Spleen (tissue), 11 donors: ENCODE measurements at regions not wholly inside any gene's neighbourhood (a gene's known extent, or its start where the extent isn't known, plus 50 kb on each side); places are given as distances from the start of the nearest gene placed in this dataset.

Source experiments
- DNase-seq: peaks from one replicate; pipeline ENCODE4 v3.0.0-alpha.2; 2020
- H3K27ac ChIP-seq, 8 donors: fragments of 200-600 bp; sonication (generic) in 7 of 8; 1 replicate in 4 of 8; 2 replicates in 4 of 8; pipeline versions ENCODE4 v1.5.0 to v1.8.0; 2016 to 2021; ENCODE audit warnings: inconsistent platforms in 4 of 8, mild to moderate bottlenecking in 4 of 8, moderate library complexity in 1 of 8
- H3K27me3 ChIP-seq, 7 donors: fragments of 200-600 bp; sonication (generic) in 6 of 7; replicated peaks in 1 of 7; 1 replicate in 4 of 7; 2 replicates in 3 of 7; pipeline versions ENCODE4 v1.5.0 to v1.8.0; 2016 to 2021; ENCODE audit warnings: inconsistent platforms in 3 of 7, mild to moderate bottlenecking in 1 of 7
- H3K36me3 ChIP-seq, 6 donors: fragments of 200-600 bp; sonication (generic) in 5 of 6; 1 replicate in 4 of 6; 2 replicates in 2 of 6; pipeline versions ENCODE4 v1.5.0 to v1.8.0; 2016 to 2021; ENCODE audit warnings: inconsistent platforms in 2 of 6
- H3K4me1 ChIP-seq, 6 donors: fragments of 200-600 bp; sonication (generic) in 5 of 6; 1 replicate in 3 of 6; 2 replicates in 3 of 6; pipeline versions ENCODE4 v1.5.0 to v1.8.0; 2016 to 2021; ENCODE audit warnings: inconsistent platforms in 3 of 6
- H3K4me3 ChIP-seq, 8 donors: fragments of 200-600 bp; sonication (generic) in 7 of 8; 1 replicate in 4 of 8; 2 replicates in 4 of 8; pipeline versions ENCODE4 v1.5.0 to v1.8.0; 2016 to 2021; ENCODE audit warnings: inconsistent platforms in 4 of 8, mild to moderate bottlenecking in 4 of 8, moderate library complexity in 2 of 8
- H3K9me3 ChIP-seq, 8 donors: fragments of 200-600 bp; sonication (generic) in 7 of 8; 1 replicate in 4 of 8; 2 replicates in 4 of 8; pipeline versions ENCODE4 v1.5.0 to v1.8.0; 2016 to 2021; ENCODE audit warnings: inconsistent platforms in 4 of 8
- POLR2A ChIP-seq, 3 donors: fragments of 450-650 bp; IDR thresholded peaks; one replicate each; pipeline ENCODE4 v1.5.1; 2017; ENCODE audit warnings: antibody characterized with exemption in 3 of 3, mild to moderate bottlenecking in 1 of 3
- POLR2AphosphoS5 ChIP-seq, 3 donors: sonication (generic); formaldehyde crosslinking; IDR thresholded peaks; one replicate each; pipeline ENCODE4 v1.5.1; 2017; ENCODE audit warnings: antibody characterized with exemption in 3 of 3
- WGBS, 5 donors: extraction: QIAGEN DNeasy Blood & Tissue Kit in 3 of 5; methylation state at CpG; one replicate each; pipeline versions ENCODE4 v1.1.5 to v1.1.7; 2013 to 2018; 5-methylcytosine and 5-hydroxymethylcytosine counted together
- intact Hi-C: fragments of 100-400 bp; cut with DNase I; formaldehyde crosslinking; loops from one replicate; pipeline ENCODE4 v1.15.0; 2023; ENCODE audit warnings: low total_unique reads
- TF ChIP-seq, protein P1 (sequence below), 11 experiments: fragments of 200-600 bp in 7 of 11; fragments of 450-650 bp in 4 of 11; sonication (generic) in 4 of 11; IDR thresholded peaks in 8 of 11; conservative IDR thresholded peaks in 3 of 11; 1 replicate in 7 of 11; 2 replicates in 4 of 11; pipeline versions ENCODE4 v1.4.0 to v1.8.0; 2016 to 2021; ENCODE audit warnings: antibody characterized with exemption in 11 of 11, inconsistent platforms in 4 of 11, mild to moderate bottlenecking in 1 of 11
- donor health status: healthy with polysubstance abuse.
- donor health status: DM: no; HTN: no; CAD: no; lungs with moderate emphysema.
- donor health status: DM: no; HTN: no; CAD: no.
- donor health status: Bipolar disorder and iron deficiency.
- donor health status: healthy.
- donor health status: DM: no; HTN: no; CAD: no.
- donor health status: DM: yes; HTN: yes; CAD: no.

DNA sequence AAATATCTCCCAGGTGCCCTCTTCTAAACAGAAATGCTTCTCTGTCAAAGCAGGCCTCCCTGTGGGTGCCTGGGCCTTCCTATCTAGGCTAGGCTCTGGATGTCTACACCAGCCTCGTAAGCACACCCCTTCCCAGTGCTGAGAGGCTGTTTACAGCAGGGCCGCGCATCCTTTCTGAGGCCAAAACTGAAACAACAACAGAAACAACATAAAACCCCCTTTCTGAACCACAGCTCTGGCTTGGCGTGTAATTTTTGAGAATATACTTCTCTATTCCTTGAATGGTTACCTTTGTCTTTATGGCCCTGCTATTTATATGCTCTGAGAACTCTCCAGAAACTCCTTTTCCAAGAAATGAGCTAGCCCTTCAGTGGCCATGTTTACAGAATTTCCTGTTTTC, 118.4 kb downstream of the BCL2L11 start:
- no peaks in the 10 kb centered on the region for H3K36me3 ChIP-seq
- no peaks in the 10 kb centered on the region for H3K4me1 ChIP-seq
- H3K4me3 ChIP-seq, result no peak overlapping the region
- no peak for DNase-seq
- H3K9me3 ChIP-seq, result no peaks in the 10 kb centered on the region
- WGBS, 5 donors, result 76 to 91% (median 90%) methylated on average over 4 of the region's 4 CpGs
- H3K27me3 ChIP-seq, result no peaks in the 10 kb centered on the region
- intact Hi-C loops, result no loop called here
- no peak overlapping the region for H3K27ac ChIP-seq
- TF ChIP-seq, protein P1, sequence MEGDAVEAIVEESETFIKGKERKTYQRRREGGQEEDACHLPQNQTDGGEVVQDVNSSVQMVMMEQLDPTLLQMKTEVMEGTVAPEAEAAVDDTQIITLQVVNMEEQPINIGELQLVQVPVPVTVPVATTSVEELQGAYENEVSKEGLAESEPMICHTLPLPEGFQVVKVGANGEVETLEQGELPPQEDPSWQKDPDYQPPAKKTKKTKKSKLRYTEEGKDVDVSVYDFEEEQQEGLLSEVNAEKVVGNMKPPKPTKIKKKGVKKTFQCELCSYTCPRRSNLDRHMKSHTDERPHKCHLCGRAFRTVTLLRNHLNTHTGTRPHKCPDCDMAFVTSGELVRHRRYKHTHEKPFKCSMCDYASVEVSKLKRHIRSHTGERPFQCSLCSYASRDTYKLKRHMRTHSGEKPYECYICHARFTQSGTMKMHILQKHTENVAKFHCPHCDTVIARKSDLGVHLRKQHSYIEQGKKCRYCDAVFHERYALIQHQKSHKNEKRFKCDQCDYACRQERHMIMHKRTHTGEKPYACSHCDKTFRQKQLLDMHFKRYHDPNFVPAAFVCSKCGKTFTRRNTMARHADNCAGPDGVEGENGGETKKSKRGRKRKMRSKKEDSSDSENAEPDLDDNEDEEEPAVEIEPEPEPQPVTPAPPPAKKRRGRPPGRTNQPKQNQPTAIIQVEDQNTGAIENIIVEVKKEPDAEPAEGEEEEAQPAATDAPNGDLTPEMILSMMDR (IDR thresholded peaks at IDR 0.05 in 8 of 11, conservative IDR thresholded peaks at IDR 0.05 in 3 of 11), result no peak
- no peak for TF ChIP-seq POLR2A (IDR thresholded peaks at IDR 0.05)
- TF ChIP-seq POLR2AphosphoS5 (IDR thresholded peaks at IDR 0.05), result no peak

DNA sequence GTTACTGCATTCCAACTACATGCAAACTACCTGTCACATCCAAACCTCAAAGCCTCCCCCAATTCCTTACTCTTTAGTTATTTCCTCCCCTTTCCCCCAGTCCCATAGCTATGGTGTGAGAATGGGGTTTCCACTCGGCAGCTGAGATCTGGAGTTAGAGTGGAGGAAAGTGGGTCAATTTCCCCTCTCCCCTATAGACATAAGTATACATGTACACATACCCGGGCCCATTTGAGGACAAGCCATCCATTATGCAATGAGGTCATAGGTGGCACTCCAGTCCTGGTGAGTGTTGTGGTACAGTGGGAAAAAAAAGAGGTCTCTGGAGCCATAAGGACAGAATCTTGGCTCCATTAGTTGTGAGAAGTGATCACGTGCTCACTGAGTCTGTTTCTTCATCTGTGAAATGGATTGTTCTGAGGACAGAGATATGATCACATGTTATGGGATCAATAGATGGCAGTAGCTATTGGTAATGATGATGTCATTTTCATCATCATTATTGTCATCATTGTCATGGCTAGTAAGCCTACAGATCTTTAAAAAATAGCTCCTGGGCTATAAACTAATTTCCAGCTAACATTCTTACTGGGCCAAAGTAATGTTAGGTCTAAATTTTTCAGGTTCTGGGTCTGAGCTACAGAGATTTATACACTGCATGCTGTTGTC, 119.0 kb downstream of the BCL2L11 start:
- WGBS, 5 donors, result 87 to 98% (median 95%) methylated on average over 3 of the region's 3 CpGs
- no peak for DNase-seq
- intact Hi-C loops, result no loop called here
- H3K4me3 ChIP-seq, result no peak overlapping the region
- no peak overlapping the region for H3K27ac ChIP-seq
- H3K27me3 ChIP-seq, result no peaks in the 10 kb centered on the region
- TF ChIP-seq, protein P1 (IDR thresholded peaks at IDR 0.05 in 8 of 11, conservative IDR thresholded peaks at IDR 0.05 in 3 of 11), result no peak
- TF ChIP-seq POLR2A (IDR thresholded peaks at IDR 0.05), result no peak
- TF ChIP-seq POLR2AphosphoS5 (IDR thresholded peaks at IDR 0.05), result no peak
- H3K36me3 ChIP-seq, result no peaks in the 10 kb centered on the region
- no peaks in the 10 kb centered on the region for H3K4me1 ChIP-seq
- H3K9me3 ChIP-seq, result no peaks in the 10 kb centered on the region

DNA sequence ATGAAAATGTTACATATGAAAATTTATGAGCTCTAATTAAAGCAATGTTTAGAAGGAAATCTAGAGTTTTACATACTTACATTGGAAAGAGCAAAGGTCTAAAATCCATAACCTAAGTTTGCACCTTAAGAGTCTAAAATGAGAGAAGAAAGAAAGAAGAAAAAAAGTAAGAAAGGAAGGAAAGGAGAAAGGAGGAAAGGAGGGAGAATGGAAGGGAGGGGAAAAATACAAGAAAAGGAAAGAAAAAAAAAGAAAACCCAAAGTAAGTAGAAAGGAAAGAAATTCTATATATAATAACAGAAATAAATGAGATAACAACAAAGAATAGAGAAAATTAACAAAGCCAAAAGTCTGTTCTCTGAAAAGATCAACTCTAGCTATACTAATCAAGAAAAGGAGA, 122.6 kb downstream of the BCL2L11 start:
- Histone ChIP-seq H3K36me3 (peaks cover 0 to 6% (median 0%) of the 10 kb centered on the region in 6 donors), H3K4me3 (no peak overlapping the region), H3K27ac (no peak overlapping the region), H3K9me3 (no peaks in the 10 kb centered on the region), H3K27me3 (no peaks in the 10 kb centered on the region), H3K4me1 (no peaks in the 10 kb centered on the region)
- no peak for TF ChIP-seq POLR2A (IDR thresholded peaks at IDR 0.05)
- TF ChIP-seq, protein P1 (IDR thresholded peaks at IDR 0.05 in 8 of 11, conservative IDR thresholded peaks at IDR 0.05 in 3 of 11), result no peak
- intact Hi-C loops, result no loop called here
- DNase-seq, result no peak

GRCh38 chr2:111244864-111245263, 124.2 kb downstream of the BCL2L11 start:
- Histone ChIP-seq H3K9me3 (no peaks in the 10 kb centered on the region), H3K4me3 (no peak overlapping the region), H3K4me1 (no peaks in the 10 kb centered on the region), H3K27ac (no peak overlapping the region), H3K27me3 (no peaks in the 10 kb centered on the region), H3K36me3 (peaks cover 0 to 6% (median 0%) of the 10 kb centered on the region in 6 donors)
- intact Hi-C loops, result no loop called here
- no peak for DNase-seq
- 96 to 99% (median 97%) methylated on average over 3 of the region's 3 CpGs for WGBS, 5 donors
- TF ChIP-seq POLR2AphosphoS5 (IDR thresholded peaks at IDR 0.05) (no peak), POLR2A (IDR thresholded peaks at IDR 0.05) (no peak)
- TF ChIP-seq, protein P1 (IDR thresholded peaks at IDR 0.05 in 8 of 11, conservative IDR thresholded peaks at IDR 0.05 in 3 of 11), result no peak
